Activated CD8-positive, alpha-beta memory T cell treated with anti-CD3 and anti-CD28 coated beads, Interleukin-2, amount 50 U/mL, for 24 hours (primary cell): ENCODE measurements at regions not wholly inside any gene's neighbourhood (a gene's known extent, or its start where the extent isn't known, plus 50 kb on each side); places are given as distances from the start of the nearest gene placed in this dataset.

ENCODE experiments used
- DNase-seq: peaks from one replicate; pipeline ENCODE4 v3.0.0-alpha.2; 2020; ENCODE audit errors: extremely low read depth

DNA sequence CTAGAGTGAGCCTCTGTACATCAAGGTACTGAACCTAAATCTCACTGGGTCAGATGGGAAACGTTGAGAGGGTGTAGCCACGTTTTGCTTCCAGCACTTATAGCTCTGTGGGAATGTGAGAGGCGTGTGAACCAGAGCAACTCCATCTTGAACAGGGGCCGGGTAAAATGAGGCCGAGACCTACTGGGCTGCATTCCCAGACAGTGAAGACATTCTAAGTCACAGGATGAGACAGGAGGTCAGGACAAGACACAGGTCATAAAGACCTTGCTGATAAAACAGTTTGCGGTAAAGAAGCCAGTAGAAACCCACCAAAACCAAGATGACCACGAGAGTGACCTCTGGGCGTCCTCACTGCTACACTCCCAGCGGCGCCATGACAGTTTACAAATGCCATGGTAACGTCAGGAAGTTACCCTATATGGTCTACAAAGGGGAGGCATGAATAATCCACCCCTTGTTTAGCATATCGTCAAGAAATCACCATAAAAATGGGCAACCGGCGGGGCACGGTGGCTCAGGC, 63.4 kb upstream of the NCOR2 start:
- no peak for DNase-seq

DNA sequence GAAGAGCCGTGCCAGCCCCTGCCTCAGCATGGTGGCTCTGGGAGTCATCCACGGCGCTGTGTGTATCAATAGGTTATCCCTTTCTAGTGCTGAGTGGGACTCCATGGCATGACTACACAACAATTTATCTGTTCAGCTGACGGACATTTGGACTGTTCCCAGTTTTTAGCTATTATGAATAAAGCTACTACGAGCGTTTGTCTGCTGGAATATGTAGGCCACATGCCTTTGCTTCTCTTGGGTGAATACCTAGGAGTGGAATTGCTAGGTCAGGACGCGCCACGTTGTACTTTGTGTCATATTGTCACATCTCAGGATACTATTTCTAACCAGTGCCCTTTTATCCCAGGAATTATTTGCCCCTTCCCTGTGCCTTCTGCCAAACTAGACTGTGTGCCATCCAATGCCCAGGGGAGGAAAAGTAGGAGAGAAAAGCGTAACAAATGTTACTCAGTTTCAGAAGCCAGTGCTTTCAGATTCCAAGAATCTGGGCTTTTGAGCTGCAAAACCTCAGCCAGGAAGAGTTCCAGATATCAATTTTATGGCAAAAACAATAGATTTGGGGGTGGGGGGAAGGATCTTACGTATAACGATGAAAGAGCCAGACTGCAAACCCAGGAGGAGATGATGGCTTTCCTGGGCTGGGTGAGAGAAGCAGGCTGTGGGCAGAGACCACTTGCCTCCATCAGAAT, 62.5 kb upstream of the NCOR2 start:
- DNase-seq = no peak

DNA sequence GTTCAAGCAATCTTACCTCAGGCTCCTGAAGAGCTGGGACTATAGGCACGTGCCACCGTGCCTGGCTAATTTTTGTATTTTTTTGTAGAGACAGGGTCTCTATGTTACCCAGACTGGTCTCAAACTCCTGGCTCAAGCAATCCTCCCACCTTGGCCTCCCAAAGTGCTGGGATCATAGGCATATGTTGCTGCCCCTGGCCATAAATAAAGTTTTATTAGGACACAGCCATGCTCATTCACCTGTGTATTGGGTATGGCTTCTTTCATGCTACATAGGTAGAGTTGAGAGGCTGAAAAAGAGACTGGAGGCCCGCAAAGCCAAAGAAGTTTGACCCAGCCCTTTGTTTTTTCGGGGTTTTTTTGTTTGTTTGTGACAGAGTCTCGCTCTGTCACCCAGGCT, 61.7 kb upstream of the NCOR2 start:
- no peak for DNase-seq

DNA sequence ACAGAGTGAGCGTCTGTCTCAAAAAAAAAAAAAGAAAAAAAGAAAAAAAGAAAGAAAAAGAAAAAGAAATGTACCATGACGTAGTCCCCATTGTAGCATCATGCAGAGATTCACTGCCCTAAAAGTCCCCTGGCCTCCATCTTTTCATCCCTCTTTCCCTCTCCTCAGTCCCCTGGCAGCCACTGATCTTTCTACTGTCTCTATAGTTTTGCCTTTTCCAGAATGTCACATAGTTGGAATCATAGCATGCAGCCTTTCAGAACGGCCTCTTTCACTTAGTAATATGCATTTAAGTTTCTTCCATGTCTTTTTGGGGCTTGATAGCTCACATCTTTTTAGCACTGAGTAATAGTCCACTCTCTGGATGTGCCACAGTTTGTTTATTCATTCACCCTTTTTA, 60.5 kb upstream of the NCOR2 start:
- no peak for DNase-seq

DNA sequence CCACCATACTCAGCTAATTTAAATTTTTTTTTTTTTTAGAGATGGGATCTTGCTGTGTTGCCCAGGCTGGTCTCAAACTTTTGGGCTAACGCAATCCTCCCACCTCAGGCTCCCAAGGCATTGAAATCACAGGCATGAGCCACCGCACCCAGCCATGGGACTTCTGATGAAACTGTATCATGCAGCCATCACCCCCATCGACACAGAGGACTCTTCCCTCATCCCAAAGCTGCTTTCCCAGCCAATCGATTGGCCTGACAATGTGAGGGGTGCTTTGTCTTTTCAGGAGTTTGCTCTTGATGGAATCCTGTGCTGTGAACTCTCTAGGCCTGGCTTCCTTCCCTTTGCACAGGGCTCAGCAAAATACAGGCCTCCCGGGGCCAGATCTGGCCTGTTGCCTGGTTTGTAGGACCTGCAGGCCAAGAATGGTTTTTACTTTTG, 59.6 kb upstream of the NCOR2 start:
- no peak for DNase-seq

DNA sequence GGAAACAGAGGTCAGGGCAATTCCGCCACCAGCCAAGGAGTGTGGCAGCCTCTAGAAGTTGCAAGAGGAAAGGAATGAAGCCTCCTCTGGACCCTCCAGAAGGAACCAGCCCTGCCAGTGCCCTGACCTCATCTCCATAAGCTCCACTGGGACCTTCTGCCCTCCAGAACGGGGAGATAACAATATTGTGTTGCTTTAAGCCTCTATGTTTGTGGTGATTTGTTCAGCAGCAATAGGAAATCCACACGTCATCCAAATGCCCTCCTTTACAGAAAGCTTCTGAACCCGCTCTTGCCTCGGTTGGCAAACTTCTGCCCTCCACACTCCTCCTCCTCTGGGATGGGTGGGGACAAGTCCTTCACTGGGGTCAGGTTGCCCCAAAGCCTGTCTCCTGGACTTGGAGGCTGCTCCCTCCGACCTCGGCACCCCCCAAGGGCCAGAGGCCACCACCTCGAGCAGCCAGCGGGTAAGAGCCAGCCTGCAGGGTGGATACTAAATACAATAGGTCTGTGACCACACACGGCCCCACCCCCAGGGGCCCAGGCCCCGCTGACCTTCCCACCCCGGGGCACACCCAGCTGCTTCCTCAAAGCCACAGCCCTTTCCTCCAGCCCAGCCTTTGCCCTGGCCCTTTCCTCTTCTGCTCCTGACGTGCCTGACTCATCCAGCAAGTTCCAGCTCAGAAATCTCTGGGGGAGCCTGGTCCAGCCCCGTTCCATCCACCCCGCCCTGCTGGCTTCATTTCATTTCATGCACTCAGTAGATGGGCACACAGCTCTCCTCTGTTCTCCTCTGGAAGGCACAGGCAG, 58.7 kb upstream of the NCOR2 start:
- no peak for DNase-seq

DNA sequence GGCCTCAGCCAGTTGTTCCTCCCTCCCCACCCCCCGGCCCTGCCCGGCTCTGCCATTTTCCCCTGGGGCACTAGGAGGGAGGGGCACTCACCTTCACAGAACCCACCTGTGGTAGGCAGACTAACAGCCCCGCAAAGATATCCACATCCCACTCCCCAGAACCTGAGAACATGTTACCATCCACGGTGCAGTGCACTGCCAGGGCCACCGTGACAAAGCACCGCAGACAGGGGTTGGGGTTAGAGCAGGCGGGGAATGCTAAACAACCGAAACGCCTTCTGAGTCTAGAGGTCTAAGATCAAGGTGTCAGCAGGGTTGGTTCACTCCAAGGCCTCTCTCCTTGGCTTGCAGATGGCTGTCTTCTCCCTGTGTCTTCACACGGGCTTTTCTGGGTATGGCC, 57.4 kb upstream of the NCOR2 start:
- DNase-seq = no peak

DNA sequence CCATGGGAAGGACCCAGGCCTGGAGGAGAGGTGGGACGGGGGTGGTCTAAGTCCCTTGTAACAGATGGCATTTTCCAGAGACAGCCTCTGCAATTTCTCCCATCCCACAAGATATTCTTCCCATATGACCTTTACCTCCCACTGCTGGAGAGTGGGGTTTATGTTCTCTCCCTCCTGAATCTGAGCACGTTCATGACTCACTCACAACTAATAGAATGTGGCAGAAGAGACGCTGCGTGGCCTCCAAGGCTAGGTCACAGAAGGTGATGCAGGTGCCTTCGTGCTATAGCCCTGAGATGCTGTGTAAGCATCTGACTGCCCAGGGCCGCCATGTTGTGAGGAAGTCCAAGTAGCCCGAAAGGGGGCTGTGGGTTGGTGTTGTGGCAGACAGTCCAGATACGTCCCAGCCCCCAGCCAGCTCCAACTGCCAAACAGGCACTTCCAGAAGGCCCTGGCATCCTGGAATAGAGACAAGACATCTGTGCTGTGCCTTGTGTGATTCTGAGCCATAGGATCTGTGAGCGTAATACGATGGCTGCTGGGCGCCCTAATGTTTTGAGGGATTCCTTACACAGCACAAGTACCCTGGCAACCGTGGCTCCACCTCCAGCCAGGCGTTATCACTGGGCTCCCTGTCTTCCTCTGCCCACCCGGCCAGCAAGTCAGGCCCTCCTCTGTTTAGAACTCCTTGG, 56.1 kb upstream of the NCOR2 start:
- DNase-seq = no peak

DNA sequence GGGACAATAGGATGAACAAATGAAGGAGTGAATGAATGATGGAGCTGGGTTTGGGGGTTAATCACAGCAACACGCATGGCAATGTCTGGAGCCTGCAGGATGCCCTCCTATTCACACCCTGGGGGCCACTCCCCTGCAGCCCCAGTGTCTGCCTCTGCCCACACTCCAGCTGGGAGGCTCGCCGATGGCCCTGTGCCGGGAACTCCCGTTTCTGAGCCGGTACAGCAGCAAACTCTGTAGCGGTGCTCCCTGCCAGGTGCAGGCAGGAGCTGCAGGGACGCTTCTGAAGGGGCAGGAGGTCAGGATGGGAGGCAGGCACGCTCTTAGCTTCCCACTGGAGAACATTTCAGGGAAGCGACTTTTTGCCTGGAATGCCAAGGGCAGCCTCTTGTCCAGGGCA, 55.4 kb upstream of the NCOR2 start:
- no peak for DNase-seq

DNA sequence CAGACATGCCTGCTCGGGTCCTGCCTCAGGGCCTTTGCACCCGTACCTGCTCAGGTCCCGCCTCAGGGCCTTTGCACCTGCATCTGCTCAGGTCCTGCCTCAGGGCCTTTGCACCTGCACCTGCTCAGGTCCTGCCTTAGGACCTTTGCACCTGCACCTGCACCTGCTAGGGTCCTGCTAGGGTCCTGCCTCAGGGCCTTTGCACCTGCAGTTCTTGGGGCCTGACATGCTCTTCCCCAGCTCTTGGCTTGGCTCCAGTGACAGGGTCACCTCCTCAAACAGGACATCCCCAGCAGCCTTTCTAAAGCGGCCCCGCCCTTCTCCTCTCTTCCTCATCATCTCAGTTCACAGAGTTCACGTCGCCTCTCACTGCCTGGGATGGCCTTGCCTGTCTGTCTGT, 54.9 kb upstream of the NCOR2 start:
- DNase-seq = no peak

DNA sequence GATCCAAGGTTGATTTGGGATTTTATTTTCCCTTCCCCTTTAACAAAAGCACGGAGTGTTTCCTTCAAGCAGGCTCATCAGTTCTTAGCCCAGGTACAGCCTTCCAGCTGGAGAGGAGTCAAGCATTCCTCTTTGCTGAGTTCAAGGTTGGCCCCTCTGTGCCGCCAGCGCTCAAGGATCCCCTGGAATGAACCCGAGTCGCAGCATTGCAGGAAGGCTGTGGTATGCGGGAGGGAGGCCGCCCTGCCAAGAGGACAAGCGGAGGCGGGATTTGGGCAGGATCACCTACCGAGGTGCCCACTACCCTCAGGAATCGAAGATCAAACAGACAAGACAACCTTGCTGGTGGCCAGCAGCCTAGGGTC, 53.9 kb upstream of the NCOR2 start:
- no peak for DNase-seq

DNA sequence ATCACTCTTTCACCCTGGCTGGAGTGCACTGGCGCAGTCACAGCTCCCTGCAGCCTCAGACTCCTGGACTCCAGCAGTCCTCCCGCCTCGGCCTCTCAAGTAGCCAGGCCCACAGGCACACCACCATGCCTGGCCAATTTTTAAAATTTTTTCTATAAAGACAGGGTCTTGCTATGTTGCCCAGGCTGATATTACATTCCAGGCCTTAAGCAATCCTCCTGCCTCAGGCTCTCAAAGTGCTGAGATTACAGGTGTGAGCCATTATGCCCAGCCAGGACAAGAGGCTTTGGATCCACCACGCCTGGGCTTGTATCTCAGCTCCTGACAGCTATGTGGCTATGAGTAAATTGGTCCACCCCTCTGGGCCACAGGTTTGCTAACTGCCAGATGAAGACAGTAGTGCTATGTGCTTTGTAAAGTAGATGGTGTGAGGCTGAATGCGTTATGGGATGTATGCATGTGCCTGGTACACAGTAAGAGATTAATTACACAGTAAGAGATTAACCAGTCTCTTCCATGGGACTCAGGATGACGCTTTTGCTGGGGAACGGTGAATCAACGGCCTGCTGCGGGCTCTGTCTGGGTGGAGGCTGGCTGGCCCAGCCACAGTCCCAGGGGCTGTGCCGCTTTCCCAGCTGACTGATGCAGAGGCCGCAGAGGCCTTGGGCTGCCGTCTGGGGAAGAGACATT, 53.3 kb upstream of the NCOR2 start:
- DNase-seq = no peak

DNA sequence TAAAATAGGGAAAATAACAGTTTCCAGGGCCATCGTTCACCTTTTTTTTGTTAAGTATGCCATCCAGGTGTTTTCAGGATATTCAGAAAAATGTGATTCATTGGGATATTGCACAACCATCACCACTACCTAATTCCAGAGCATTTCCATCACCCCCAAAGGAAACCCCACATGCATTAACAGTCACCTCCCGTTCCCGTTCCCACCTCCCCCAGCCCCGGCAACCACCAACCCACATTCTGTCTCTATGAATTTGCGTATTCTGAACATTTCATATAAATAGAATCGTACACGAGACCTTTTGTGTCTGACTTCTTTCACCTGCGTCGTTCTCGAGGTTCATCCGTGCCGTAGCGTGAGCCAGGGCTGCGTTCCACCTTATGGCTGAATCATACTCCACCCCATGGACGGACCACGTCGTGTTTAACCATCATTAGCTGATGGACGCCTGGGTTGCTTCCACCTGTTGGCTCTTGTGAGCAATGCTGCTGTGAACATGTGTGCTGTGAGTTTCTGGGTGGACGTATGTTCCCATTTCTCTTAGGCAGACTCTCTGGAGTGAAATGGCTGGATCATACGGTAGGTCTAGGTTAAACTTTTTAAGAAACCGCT, 51.0 kb upstream of the NCOR2 start:
- DNase-seq = no peak

DNA sequence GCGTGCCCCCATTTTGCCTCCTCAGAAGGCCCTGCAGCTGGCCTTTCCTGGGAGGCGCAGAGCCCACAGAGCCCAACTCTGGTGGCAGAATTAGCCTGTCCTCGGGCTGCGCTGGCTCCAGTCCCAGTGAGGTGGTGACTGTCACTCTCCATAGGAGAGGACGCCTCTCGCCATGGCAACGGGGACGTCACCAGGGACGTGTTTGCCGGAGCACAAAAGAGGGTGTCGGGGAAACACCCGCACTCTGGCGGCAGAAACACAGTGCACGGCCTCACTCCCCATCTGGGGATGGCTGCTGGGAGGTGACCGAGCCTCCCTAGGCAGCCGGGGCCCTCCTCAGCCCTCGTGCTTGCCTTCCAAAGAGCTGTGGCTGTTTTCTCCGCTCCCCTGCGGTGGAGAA, 50.2 kb upstream of the NCOR2 start:
- no peak for DNase-seq
